Gastroesophageal sphincter (tissue), 4 donors: ENCODE measurements at regions not wholly inside any gene's neighbourhood (a gene's known extent, or its start where the extent isn't known, plus 50 kb on each side); places are given as distances from the start of the nearest gene placed in this dataset.

Experiments used
- ATAC-seq: fragments of 150-250 bp; one replicate; pipeline ENCODE4 v1.9.1; 2016; ENCODE audit warnings: mild to moderate bottlenecking, moderate library complexity
- H3K27ac ChIP-seq, 4 donors: fragments of 200-600 bp; sonication (generic) in 3 of 4; 1 replicate in 3 of 4; 2 replicates in 1 of 4; pipeline ENCODE4 v1.5.1; 2016 to 2019
- H3K27me3 ChIP-seq: fragments of 200-600 bp; sonication (generic); one replicate; pipeline ENCODE4 v1.5.1; 2019
- H3K36me3 ChIP-seq, 2 donors: fragments of 200-600 bp; sonication (generic); one replicate each; pipeline ENCODE4 v1.5.1; 2019; ENCODE audit warnings: control low read depth in 1 of 2
- H3K4me1 ChIP-seq, 3 donors: fragments of 200-600 bp; sonication (generic); 1 replicate in 2 of 3; 2 replicates in 1 of 3; pipeline ENCODE4 v1.5.1; 2016 to 2019; ENCODE audit warnings: control low read depth in 2 of 3
- H3K4me3 ChIP-seq, 2 donors: fragments of 200-600 bp; sonication (generic); one replicate each; pipeline ENCODE4 v1.5.1; 2019; ENCODE audit warnings: mild to moderate bottlenecking in 1 of 2, moderate library complexity in 1 of 2
- H3K9me3 ChIP-seq, 3 donors: fragments of 200-600 bp; sonication (generic); one replicate each; pipeline ENCODE4 v1.5.1; 2017 to 2019; ENCODE audit warnings: control low read depth in 2 of 3
- CTCF ChIP-seq, 4 experiments: fragments of 200-600 bp in 2 of 4; fragments of 450-650 bp in 2 of 4; sonication (generic) in 1 of 4; IDR thresholded peaks; one replicate each; pipeline ENCODE4 v1.5.1; 2017 to 2019; ENCODE audit warnings: antibody characterized with exemption in 4 of 4, mild to moderate bottlenecking in 2 of 4, moderate library complexity in 2 of 4
- EP300 ChIP-seq: sonication (generic); formaldehyde crosslinking; IDR thresholded peaks from one replicate; pipeline ENCODE4 v1.6.1; 2017; ENCODE audit warnings: antibody characterized with exemption, mild to moderate bottlenecking
- POLR2A ChIP-seq, 2 donors: fragments of 450-650 bp; IDR thresholded peaks; one replicate each; pipeline ENCODE4 v1.6.1; 2017; ENCODE audit warnings: antibody characterized with exemption in 2 of 2, mild to moderate bottlenecking in 2 of 2, moderate library complexity in 1 of 2
- POLR2AphosphoS5 ChIP-seq: sonication (generic); formaldehyde crosslinking; IDR thresholded peaks from one replicate; pipeline ENCODE4 v1.6.1; 2017; ENCODE audit warnings: antibody characterized with exemption
- WGBS, 2 donors: methylation state at CpG; one replicate each; pipeline ENCODE4 v1.1.5; 2018; ENCODE audit warnings: low coverage in 1 of 2; 5-methylcytosine and 5-hydroxymethylcytosine counted together

- 48 to 70% methylated on average over 2 of the region's 2 CpGs for WGBS, 2 donors
- Histone ChIP-seq H3K4me1 (peaks cover 0 to 9% (median 0%) of the 10 kb centered on the region in 3 donors), H3K27ac (no peak overlapping the region), H3K27me3 (no peaks in the 10 kb centered on the region), H3K4me3 (no peak overlapping the region), H3K36me3 (no peaks in the 10 kb centered on the region), H3K9me3 (no peaks in the 10 kb centered on the region)
- TF ChIP-seq EP300 (no peak), POLR2A (IDR thresholded peaks at IDR 0.05) (no peak)
- ATAC-seq = no peak
Measured at GRCh38 chr12:11565752-11566151, 83.7 kb upstream of the ETV6 start.

- Histone ChIP-seq H3K27me3 (no peaks in the 10 kb centered on the region), H3K4me1 (no peaks in the 10 kb centered on the region), H3K27ac (no peak overlapping the region), H3K36me3 (no peaks in the 10 kb centered on the region), H3K9me3 (no peaks in the 10 kb centered on the region), H3K4me3 (no peak overlapping the region)
- WGBS, 2 donors = 88% methylated on average over 1 of the region's 3 CpGs; no CpG with 5 or more reads in 1 of the 2 donors
- TF ChIP-seq EP300 (no peak), POLR2AphosphoS5 (no peak), POLR2A (IDR thresholded peaks at IDR 0.05) (no peak), CTCF (IDR thresholded peaks at IDR 0.05) (no peak)
- ATAC-seq = no peak
Measured at GRCh38 chr12:11568155-11568761, 81.2 kb upstream of the ETV6 start.

- WGBS, 2 donors = 78 to 82% methylated on average over 1 to 5 of the region's 8 CpGs
- H3K9me3 ChIP-seq = no peaks in the 10 kb centered on the region
Measured at GRCh38 chr12:11568762-11569478, 80.6 kb upstream of the ETV6 start.

GRCh38 chr12:11569716-11570115, 79.8 kb upstream of the ETV6 start:
- no peak overlapping the region for H3K4me3 ChIP-seq
- no peak overlapping the region for H3K27ac ChIP-seq
- TF ChIP-seq EP300 (no peak), POLR2A (IDR thresholded peaks at IDR 0.05) (no peak), POLR2AphosphoS5 (no peak), CTCF (IDR thresholded peaks at IDR 0.05) (no peak)

More at GRCh38 chr12:11568762-11569478, 80.6 kb upstream of the ETV6 start:
- no peak for ATAC-seq
- TF ChIP-seq POLR2A (IDR thresholded peaks at IDR 0.05) (no peak), POLR2AphosphoS5 (no peak), EP300 (no peak), CTCF (IDR thresholded peaks at IDR 0.05) (no peak)
- H3K36me3 ChIP-seq = no peaks in the 10 kb centered on the region
- no peaks in the 10 kb centered on the region for H3K27me3 ChIP-seq
- H3K27ac ChIP-seq = no peak overlapping the region
- H3K4me1 ChIP-seq = no peaks in the 10 kb centered on the region
- H3K4me3 ChIP-seq = no peak overlapping the region

GRCh38 chr12:11573880-11574279, 75.6 kb upstream of the ETV6 start:
- peaks cover 0 to 15% (median 6%) of the 10 kb centered on the region in 3 donors for H3K4me1 ChIP-seq
- TF ChIP-seq POLR2A (IDR thresholded peaks at IDR 0.05) = no peak
- no peak for TF ChIP-seq POLR2AphosphoS5
- TF ChIP-seq EP300 = no peak
- TF ChIP-seq CTCF (IDR thresholded peaks at IDR 0.05) = no peak
- no peak overlapping the region for H3K27ac ChIP-seq
- no peak overlapping the region for H3K4me3 ChIP-seq
- H3K27me3 ChIP-seq = no peaks in the 10 kb centered on the region
- H3K9me3 ChIP-seq = no peaks in the 10 kb centered on the region
- H3K36me3 ChIP-seq = no peaks in the 10 kb centered on the region
- ATAC-seq = no peak
- 76 to 82% methylated on average over 2 of the region's 2 CpGs for WGBS, 2 donors

More at GRCh38 chr12:11569716-11570115, 79.8 kb upstream of the ETV6 start:
- Histone ChIP-seq H3K4me1 (no peaks in the 10 kb centered on the region), H3K9me3 (no peaks in the 10 kb centered on the region), H3K36me3 (no peaks in the 10 kb centered on the region), H3K27me3 (no peaks in the 10 kb centered on the region)
- no peak for ATAC-seq
